K562 (cell line): ENCODE measurements at regions not wholly inside any gene's neighbourhood (a gene's known extent, or its start where the extent isn't known, plus 50 kb on each side); places are given as distances from the start of the nearest gene placed in this dataset.

Source experiments
- ATAC-seq: fragments of 200-7000 bp; cut with Tn5 transposase; 3 replicates; pipeline ENCODE4 v1.9.1; 2020; ENCODE audit warnings: moderate library complexity
- BruUV-seq: library from RNA; stranded (reverse); fragments of 400-500 nt; replicated peaks from 2 replicates; lab custom pipeline; 2021; lab: Mats Ljungman, UMichigan
- CTCF ChIA-PET: fragments of 300-600 bp; formaldehyde crosslinking; extraction: SDS; loops from one replicate; lab custom pipeline; 2021; ENCODE audit warnings: low intra/inter-chr PET ratio; lab: Yijun Ruan, JAX
- POLR2A ChIA-PET: fragments of 300-600, 350-650 bp; sonication (Branson Sonifier 250); formaldehyde crosslinking; extraction: SDS; loops from one replicate; lab custom pipeline; 2021; ENCODE audit warnings: antibody characterized with exemption, inconsistent platforms; lab: Yijun Ruan, JAX
- DNase-seq, 4 experiments: peaks; one replicate each; pipeline versions ENCODE4 v3.0.0 to v3.0.0-alpha.2; 2011 to 2018; ENCODE audit warnings: low spot score in 3 of 4, mixed read lengths in 3 of 4; ENCODE audit errors: extremely low read depth in 1 of 4
- FAIRE-seq: peaks from 2 replicates; lab custom pipeline; 2011; peaks lifted over from hg19 to GRCh38; lab: Jason Lieb, UNC
- H2AFZ ChIP-seq: 2 replicates; pipeline ENCODE4 v1.6.0; 2011; ENCODE audit warnings: low read depth, low read length, control low read depth, inconsistent platforms
- H3K27ac ChIP-seq: fragments of 200-600 bp; 3 replicates; pipeline ENCODE4 v1.8.0; 2011; ENCODE audit warnings: low read depth, mild to moderate bottlenecking, control low read depth, inconsistent platforms, low read length, moderate library complexity, mixed read lengths; ENCODE audit errors: extremely low read depth
- H3K27me3 ChIP-seq, 2 experiments: fragments of 300-600 bp in 1 of 2; 2 replicates in 1 of 2; 3 replicates in 1 of 2; pipeline versions ENCODE4 v1.6.0 to v1.8.0; 2011; ENCODE audit warnings: inconsistent platforms in 2 of 2, low read length in 2 of 2, mild to moderate bottlenecking in 1 of 2, mixed read lengths in 1 of 2, moderate library complexity in 1 of 2; ENCODE audit not compliant: control insufficient read depth in 2 of 2, insufficient read depth in 2 of 2
- H3K36me3 ChIP-seq: fragments of 300-600 bp; 3 replicates; pipeline ENCODE4 v1.8.0; 2011; ENCODE audit warnings: mild to moderate bottlenecking, low read length, inconsistent platforms; ENCODE audit not compliant: control insufficient read depth, insufficient read depth
- H3K4me1 ChIP-seq, 2 experiments: fragments of 200-600 bp in 1 of 2; replicated peaks in 1 of 2; 2 replicates in 1 of 2; 3 replicates in 1 of 2; pipeline versions ENCODE4 v1.5.1 to v1.8.0; 2011; ENCODE audit warnings: inconsistent platforms in 2 of 2, low read length in 2 of 2, mild to moderate bottlenecking in 1 of 2, mixed read lengths in 1 of 2, moderate library complexity in 1 of 2; ENCODE audit not compliant: control insufficient read depth in 2 of 2, insufficient read depth in 2 of 2
- H3K4me2 ChIP-seq: 2 replicates; pipeline ENCODE4 v1.6.1; 2011; ENCODE audit warnings: low read length, control low read depth, inconsistent platforms, mixed read lengths; ENCODE audit not compliant: insufficient read depth
- H3K4me3 ChIP-seq: fragments of 200-600 bp; sonication (generic), shearing (Covaris generic); 2 replicates; pipeline ENCODE4 v1.5.1; 2016; ENCODE audit warnings: control low read depth, inconsistent platforms
- H3K79me2 ChIP-seq: fragments of 200-600 bp; 3 replicates; pipeline ENCODE4 v1.8.0; 2011; ENCODE audit warnings: low read length, inconsistent platforms; ENCODE audit not compliant: control insufficient read depth, insufficient read depth
- H3K9ac ChIP-seq, 2 experiments: 2 replicates each; pipeline versions ENCODE4 v1.6.0 to v1.6.1; 2011; ENCODE audit warnings: low read depth in 2 of 2, low read length in 2 of 2, control low read depth in 1 of 2, inconsistent platforms in 1 of 2, mild to moderate bottlenecking in 1 of 2, mixed read lengths in 1 of 2; ENCODE audit not compliant: insufficient read depth in 1 of 2
- H3K9me1 ChIP-seq: one replicate; pipeline ENCODE4 v1.6.0; 2011; ENCODE audit warnings: inconsistent platforms, mild to moderate bottlenecking, low read length, moderate library complexity; ENCODE audit not compliant: control insufficient read depth, insufficient read depth
- H3K9me3 ChIP-seq: replicated peaks from 2 replicates; pipeline ENCODE4 v1.5.1; 2011; ENCODE audit warnings: low read depth, low read length, inconsistent platforms; ENCODE audit not compliant: control insufficient read depth, insufficient read depth
- H4K20me1 ChIP-seq: replicated peaks from 2 replicates; pipeline ENCODE4 v1.6.1; 2011; ENCODE audit warnings: low read length, inconsistent platforms, mixed read lengths; ENCODE audit not compliant: control insufficient read depth, insufficient read depth
- CEBPG ChIP-seq, 3 experiments: fragments of 200-800 bp in 1 of 3; sonication (Bioruptor generic) in 1 of 3; sonication (generic) in 1 of 3; formaldehyde crosslinking in 1 of 3; IDR thresholded peaks in 2 of 3; conservative IDR thresholded peaks in 1 of 3; 2 replicates each; pipeline versions ENCODE4 v1.6.1 to v1.8.0; 2016 to 2022; ENCODE audit warnings: missing compliant biosample characterization in 2 of 3, missing genetic modification characterization in 2 of 3, mild to moderate bottlenecking in 1 of 3, missing genetic modification reagents in 1 of 3
- DEAF1 ChIP-seq: fragments of 450-650 bp; formaldehyde crosslinking; IDR thresholded peaks from 2 replicates; pipeline ENCODE4 v1.4.0; 2020; ENCODE audit warnings: mild to moderate bottlenecking, moderate library complexity
- ESRRA ChIP-seq: fragments of 450-650 bp; IDR thresholded peaks from 2 replicates; pipeline ENCODE4 v1.6.1; 2014; ENCODE audit warnings: low read depth, mild to moderate bottlenecking, moderate library complexity, borderline replicate concordance
- HINFP ChIP-seq: fragments of 450-650 bp; conservative IDR thresholded peaks from 2 replicates; pipeline ENCODE4 v1.6.1; 2016; ENCODE audit warnings: missing genetic modification characterization, low read depth, mild to moderate bottlenecking, control low read depth, missing compliant biosample characterization
- HNRNPH1 ChIP-seq: fragments of 200-400 bp; formaldehyde crosslinking; optimal IDR thresholded peaks from 2 replicates; pipeline ENCODE3; 2017; ENCODE audit warnings: low read depth, mild to moderate bottlenecking, low read length, moderate library complexity
- OTX1 ChIP-seq: fragments of 450-650 bp; formaldehyde crosslinking; IDR thresholded peaks from 2 replicates; pipeline ENCODE4 v1.4.0; 2022; ENCODE audit warnings: mild to moderate bottlenecking
- PRDM10 ChIP-seq: fragments of 450-650 bp; IDR thresholded peaks from 2 replicates; pipeline ENCODE4 v1.6.1; 2018; ENCODE audit not compliant: partially characterized antibody
- RNF219 ChIP-seq: fragments of 250-450 bp; sonication (Bioruptor Pico); IDR thresholded peaks from 2 replicates; pipeline ENCODE4 v1.5.0; 2022; ENCODE audit warnings: mild to moderate bottlenecking
- ZKSCAN1 ChIP-seq: fragments of 150-350 bp; IDR thresholded peaks from 2 replicates; pipeline ENCODE4 v1.6.1; 2016; ENCODE audit warnings: low read depth, low read length
- ZNF57 ChIP-seq: fragments of 450-650 bp; formaldehyde crosslinking; IDR thresholded peaks from 2 replicates; pipeline ENCODE4 v1.4.0; 2020; ENCODE audit warnings: mild to moderate bottlenecking, moderate library complexity
- ZNF644 ChIP-seq: fragments of 200-800 bp; sonication (Bioruptor generic); IDR thresholded peaks from 2 replicates; pipeline ENCODE4 v1.6.1; 2016; ENCODE audit warnings: low read depth, missing genetic modification characterization, missing compliant biosample characterization
- WGBS: fragments of 100-300 bp; shearing (Covaris generic); methylation state at CpG from one replicate; pipeline ENCODE4 v1.1.6; 2016; ENCODE audit warnings: low coverage, mixed read lengths; ENCODE audit not compliant: insufficient coverage; ENCODE audit errors: missing lambda C conversion rate; 5-methylcytosine and 5-hydroxymethylcytosine counted together
- in situ Hi-C: fragments of 300-500 bp; cut with MboI; formaldehyde crosslinking; loops from 4 replicates; pipeline ENCODE4 v1.15.0; 2018; ENCODE audit warnings: inconsistent platforms, mixed read lengths
- intact Hi-C: fragments of 100-400 bp; cut with micrococcal nuclease; formaldehyde crosslinking; loops from 2 replicates; pipeline ENCODE4 v1.14.2; 2022

- ChIA-PET POLR2A (no interaction called here), CTCF (no interaction called here)
- no TSS peak for BruUV-seq
- no peaks in the 10 kb centered on the region for H4K20me1 ChIP-seq
- ATAC-seq: peak; percentile 92
- H3K27me3 ChIP-seq: no peaks in the 10 kb centered on the region
- FAIRE-seq: peak; percentile 87
- no peaks in the 10 kb centered on the region for H3K79me2 ChIP-seq
- H3K4me3 ChIP-seq: no peak overlapping the region
- peaks cover 0 to 5% of the 10 kb centered on the region in 2 experiments; a peak in 3 of 5 replicates for H3K4me1 ChIP-seq
- H3K9ac ChIP-seq: no peak overlapping the region
- H3K4me2 ChIP-seq: peak overlapping the region; percentile 44
- H3K9me1 ChIP-seq: no peaks in the 10 kb centered on the region
- no peak overlapping the region; the same call in 2 of the 3 replicates for H3K27ac ChIP-seq
- in situ Hi-C loops: no loop called here
- 3% methylated on average over 4 of the region's 4 CpGs for WGBS
- intact Hi-C loops: no loop called here
- 0 out of 2 replicates have a peak overlapping the region, but pooled peaks have one; percentile 5 for H2AFZ ChIP-seq
- H3K9me3 ChIP-seq: no peaks in the 10 kb centered on the region; the same call in 1 of the 2 replicates
- no peaks in the 10 kb centered on the region for H3K36me3 ChIP-seq
- DNase-seq: peak; percentile 28 to 75 (median 53)
- TF ChIP-seq OTX1 (CRISPR knock-in tag) (no peak), ZNF57 (CRISPR knock-in tag) (no peak), CEBPG (CRISPR knock-in tag; IDR thresholded peaks at IDR 0.05) (no peak), CEBPG (tag; conservative IDR thresholded peaks at IDR 0.05 in 1 of 2, IDR thresholded peaks at IDR 0.05 in 1 of 2) (no peak), HINFP (tag) (no peak), RNF219 (CRISPR knock-in tag) (no peak), ESRRA (no peak), HNRNPH1 (no peak), DEAF1 (CRISPR knock-in tag) (no peak), ZKSCAN1 (no peak), ZNF644 (tag) (no peak), PRDM10 (peak; percentile 95)
Measured at GRCh38 chrX:125219852-125220251, 99.8 kb upstream of the TEX13C start.
